ENCODE measurements at regions not wholly inside any gene's neighbourhood (a gene's known extent, or its start where the extent isn't known, plus 50 kb on each side); places are given as distances from the start of the nearest gene placed in this dataset.

- CTCF ChIA-PET, result no interaction called here
These were observed 321.7 kb downstream of the ZNF621 start for GRCh38 chr3:40846451-40846850.

GRCh38 chr3:40847551-40847992 lies 322.8 kb downstream of the ZNF621 start:
- POLR2A ChIA-PET (ENCODE audit: low non-redundant PET), result no interaction called here
- TF ChIP-seq CTCF (conservative IDR thresholded peaks at IDR 0.05; ENCODE audit: low read depth), result no peak
- H3K27ac ChIP-seq, result no peak overlapping the region
- no peak for DNase-seq (ENCODE audit: low spot score)
- CTCF ChIA-PET, result no interaction called here

More at GRCh38 chr3:40846451-40846850, 321.7 kb downstream of the ZNF621 start:
- H3K27ac ChIP-seq, result no peak overlapping the region
- no peak for DNase-seq (ENCODE audit: low spot score)
- no peak for TF ChIP-seq CTCF (conservative IDR thresholded peaks at IDR 0.05; ENCODE audit: low read depth)
- POLR2A ChIA-PET (ENCODE audit: low non-redundant PET), result no interaction called here

- ChIA-PET POLR2A (ENCODE audit: low non-redundant PET) (no interaction called here), CTCF (interaction anchor here (0.6 kb wide), 1 partner anchor 532 kb away, joined by 3 read pairs; no protein-coding TSS in a partner anchor)
- H3K27ac ChIP-seq, result no peak overlapping the region
- DNase-seq (ENCODE audit: low spot score), result no peak
- TF ChIP-seq CTCF (conservative IDR thresholded peaks at IDR 0.05; ENCODE audit: low read depth), result no peak
These were observed 323.7 kb downstream of the ZNF621 start for GRCh38 chr3:40848421-40848820.

GRCh38 chr3:40850861-40851260 lies 326.1 kb downstream of the ZNF621 start:
- CTCF ChIA-PET, result no interaction called here
- DNase-seq (ENCODE audit: low spot score), result no peak
- POLR2A ChIA-PET (ENCODE audit: low non-redundant PET), result no interaction called here
- no peak for TF ChIP-seq CTCF (conservative IDR thresholded peaks at IDR 0.05; ENCODE audit: low read depth)
- no peak overlapping the region for H3K27ac ChIP-seq

GRCh38 chr3:40851836-40852235 lies 327.1 kb downstream of the ZNF621 start:
- DNase-seq (ENCODE audit: low spot score), result no peak
- TF ChIP-seq CTCF (conservative IDR thresholded peaks at IDR 0.05; ENCODE audit: low read depth), result no peak
- ChIA-PET POLR2A (ENCODE audit: low non-redundant PET) (no interaction called here), CTCF (no interaction called here)
- no peak overlapping the region for H3K27ac ChIP-seq

- ChIA-PET POLR2A (ENCODE audit: low non-redundant PET) (no interaction called here), CTCF (no interaction called here)
- H3K27ac ChIP-seq, result no peak overlapping the region
- TF ChIP-seq CTCF (conservative IDR thresholded peaks at IDR 0.05; ENCODE audit: low read depth), result no peak
- DNase-seq (ENCODE audit: low spot score), result no peak
These were observed 328.0 kb downstream of the ZNF621 start for GRCh38 chr3:40852712-40853111.

GRCh38 chr3:40853474-40853873 lies 328.7 kb downstream of the ZNF621 start:
- TF ChIP-seq CTCF (conservative IDR thresholded peaks at IDR 0.05; ENCODE audit: low read depth), result no peak
- no peak for DNase-seq (ENCODE audit: low spot score)
- CTCF ChIA-PET, result no interaction called here
- no peak overlapping the region for H3K27ac ChIP-seq
- POLR2A ChIA-PET (ENCODE audit: low non-redundant PET), result no interaction called here
